Uterus (tissue), 3 donors: ENCODE measurements at regions not wholly inside any gene's neighbourhood (a gene's known extent, or its start where the extent isn't known, plus 50 kb on each side); places are given as distances from the start of the nearest gene placed in this dataset.
"Not testable (repeated sequence)": the region's sequence is repeated elsewhere in the genome, so short reads cannot be mapped to it uniquely, and the experiment has no call there.

Source experiments
- DNase-seq, 2 donors: peaks; one replicate each; pipeline ENCODE4 v3.0.0-alpha.2; 2019 to 2020
- H3K27ac ChIP-seq, 2 donors: fragments of 200-600 bp; sonication (generic); 1 replicate in 1 of 2; 2 replicates in 1 of 2; pipeline ENCODE4 v1.5.1; 2016 to 2018
- H3K27me3 ChIP-seq, 2 donors: fragments of 200-600 bp; sonication (generic); one replicate each; pipeline ENCODE4 v1.5.1; 2018 to 2019; ENCODE audit warnings: control low read depth in 1 of 2
- H3K36me3 ChIP-seq, 2 donors: fragments of 200-600 bp; sonication (generic); one replicate each; pipeline ENCODE4 v1.5.1; 2019; ENCODE audit warnings: control low read depth in 1 of 2
- H3K4me1 ChIP-seq, 2 donors: fragments of 200-600 bp; sonication (generic); one replicate each; pipeline ENCODE4 v1.5.1; 2018 to 2019; ENCODE audit warnings: control low read depth in 1 of 2
- H3K4me3 ChIP-seq, 2 donors: fragments of 200-600 bp; sonication (generic); 1 replicate in 1 of 2; 2 replicates in 1 of 2; pipeline ENCODE4 v1.5.1; 2018 to 2019; ENCODE audit warnings: mild to moderate bottlenecking in 1 of 2
- H3K9me3 ChIP-seq, 2 donors: fragments of 200-600 bp; sonication (generic); one replicate each; pipeline ENCODE4 v1.5.1; 2019; ENCODE audit warnings: control low read depth in 1 of 2
- POLR2A ChIP-seq, 2 donors: fragments of 450-650 bp; IDR thresholded peaks; one replicate each; pipeline ENCODE4 v1.6.1; 2016; ENCODE audit warnings: antibody characterized with exemption in 2 of 2, mild to moderate bottlenecking in 1 of 2, moderate library complexity in 1 of 2
- intact Hi-C: fragments of 100-400 bp; cut with DNase I; formaldehyde crosslinking; loops from one replicate; pipeline ENCODE4 v1.15.1; 2023; ENCODE audit warnings: low total_unique reads
- TF ChIP-seq, protein P1 (sequence below), 4 experiments: fragments of 200-600 bp in 2 of 4; fragments of 450-650 bp in 2 of 4; sonication (generic) in 2 of 4; IDR thresholded peaks; one replicate each; pipeline ENCODE4 v1.5.1; 2016 to 2019; ENCODE audit warnings: antibody characterized with exemption in 4 of 4, mild to moderate bottlenecking in 2 of 4, moderate library complexity in 1 of 4
- donor health status: DM: yes; HTN: yes; CAD: no.

DNA sequence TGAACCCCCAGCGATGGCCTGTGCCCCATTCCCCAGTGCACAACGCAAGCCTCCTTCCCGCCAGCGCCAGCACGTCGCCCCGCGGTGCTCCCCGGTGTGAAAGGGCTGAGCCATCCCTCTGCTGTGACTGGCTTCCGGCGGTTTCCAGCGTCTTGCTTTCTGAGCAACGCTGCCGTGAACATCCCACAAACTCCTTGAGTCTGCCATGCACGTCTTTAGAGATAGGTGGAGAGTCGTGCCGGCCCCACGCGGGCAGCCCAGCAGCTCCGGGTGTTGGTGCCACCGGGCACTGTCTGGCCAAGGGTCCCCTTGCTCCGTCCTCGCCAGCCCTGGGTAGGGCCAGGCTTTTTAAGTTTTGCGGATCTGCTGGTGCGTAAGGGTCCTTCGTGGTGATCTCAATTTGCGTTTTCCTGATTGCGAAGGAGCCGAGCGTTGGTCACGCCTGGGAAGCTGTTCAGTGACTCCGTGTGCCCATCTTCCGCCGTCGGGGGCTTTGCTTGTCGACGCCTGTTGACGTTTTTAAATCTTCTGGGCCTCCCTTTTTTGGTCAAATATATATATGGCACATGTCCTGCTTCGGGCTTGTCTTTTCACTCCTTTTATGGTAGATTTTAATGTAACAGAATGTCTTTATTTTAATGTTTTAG lies 70.6 kb downstream of the FOXL3 start:
- peaks cover 6 to 15% of the 10 kb centered on the region in 2 donors for H3K27me3 ChIP-seq

DNA sequence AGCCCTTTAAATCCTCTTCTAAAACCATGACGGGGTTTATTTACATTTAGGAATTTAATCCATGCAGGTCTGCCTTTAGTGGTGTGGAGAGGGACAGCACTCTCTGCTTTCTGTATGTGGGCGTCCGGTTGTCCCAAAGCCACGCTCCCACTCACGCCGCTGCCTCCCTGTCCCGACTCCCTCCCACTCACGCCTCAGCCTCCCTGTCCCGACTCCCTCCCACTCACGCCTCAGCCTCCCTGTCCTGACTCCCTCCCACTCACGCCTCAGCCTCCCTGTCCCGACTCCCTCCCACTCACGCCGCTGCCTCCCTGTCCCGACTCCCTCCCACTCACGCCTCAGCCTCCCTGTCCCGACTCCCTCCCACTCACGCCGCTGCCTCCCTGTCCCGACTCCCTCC lies 71.2 kb downstream of the FOXL3 start:
- peaks cover 6 to 15% of the 10 kb centered on the region in 2 donors for H3K27me3 ChIP-seq

More for the DNA sequence above, 70.6 kb downstream of the FOXL3 start:
- no peaks in the 10 kb centered on the region for H3K4me1 ChIP-seq
- H3K9me3 ChIP-seq = no peaks in the 10 kb centered on the region
- intact Hi-C loops = no loop called here
- H3K36me3 ChIP-seq = no peaks in the 10 kb centered on the region
- no peak overlapping the region for H3K27ac ChIP-seq
- H3K4me3 ChIP-seq = no peak overlapping the region
- TF ChIP-seq, protein P1, sequence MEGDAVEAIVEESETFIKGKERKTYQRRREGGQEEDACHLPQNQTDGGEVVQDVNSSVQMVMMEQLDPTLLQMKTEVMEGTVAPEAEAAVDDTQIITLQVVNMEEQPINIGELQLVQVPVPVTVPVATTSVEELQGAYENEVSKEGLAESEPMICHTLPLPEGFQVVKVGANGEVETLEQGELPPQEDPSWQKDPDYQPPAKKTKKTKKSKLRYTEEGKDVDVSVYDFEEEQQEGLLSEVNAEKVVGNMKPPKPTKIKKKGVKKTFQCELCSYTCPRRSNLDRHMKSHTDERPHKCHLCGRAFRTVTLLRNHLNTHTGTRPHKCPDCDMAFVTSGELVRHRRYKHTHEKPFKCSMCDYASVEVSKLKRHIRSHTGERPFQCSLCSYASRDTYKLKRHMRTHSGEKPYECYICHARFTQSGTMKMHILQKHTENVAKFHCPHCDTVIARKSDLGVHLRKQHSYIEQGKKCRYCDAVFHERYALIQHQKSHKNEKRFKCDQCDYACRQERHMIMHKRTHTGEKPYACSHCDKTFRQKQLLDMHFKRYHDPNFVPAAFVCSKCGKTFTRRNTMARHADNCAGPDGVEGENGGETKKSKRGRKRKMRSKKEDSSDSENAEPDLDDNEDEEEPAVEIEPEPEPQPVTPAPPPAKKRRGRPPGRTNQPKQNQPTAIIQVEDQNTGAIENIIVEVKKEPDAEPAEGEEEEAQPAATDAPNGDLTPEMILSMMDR (IDR thresholded peaks at IDR 0.05) = no peak
- no peak for TF ChIP-seq POLR2A (IDR thresholded peaks at IDR 0.05)
- DNase-seq = no peak

GRCh38 chr7:361680-362401 lies 71.9 kb downstream of the FOXL3 start:
- H3K4me3 ChIP-seq = no peak overlapping the region

More for the DNA sequence above, 71.2 kb downstream of the FOXL3 start:
- DNase-seq, H3K4me3 ChIP-seq, H3K4me1 ChIP-seq, intact Hi-C loops, H3K9me3 ChIP-seq, H3K27ac ChIP-seq, H3K36me3 ChIP-seq: not testable (repeated sequence)

DNA sequence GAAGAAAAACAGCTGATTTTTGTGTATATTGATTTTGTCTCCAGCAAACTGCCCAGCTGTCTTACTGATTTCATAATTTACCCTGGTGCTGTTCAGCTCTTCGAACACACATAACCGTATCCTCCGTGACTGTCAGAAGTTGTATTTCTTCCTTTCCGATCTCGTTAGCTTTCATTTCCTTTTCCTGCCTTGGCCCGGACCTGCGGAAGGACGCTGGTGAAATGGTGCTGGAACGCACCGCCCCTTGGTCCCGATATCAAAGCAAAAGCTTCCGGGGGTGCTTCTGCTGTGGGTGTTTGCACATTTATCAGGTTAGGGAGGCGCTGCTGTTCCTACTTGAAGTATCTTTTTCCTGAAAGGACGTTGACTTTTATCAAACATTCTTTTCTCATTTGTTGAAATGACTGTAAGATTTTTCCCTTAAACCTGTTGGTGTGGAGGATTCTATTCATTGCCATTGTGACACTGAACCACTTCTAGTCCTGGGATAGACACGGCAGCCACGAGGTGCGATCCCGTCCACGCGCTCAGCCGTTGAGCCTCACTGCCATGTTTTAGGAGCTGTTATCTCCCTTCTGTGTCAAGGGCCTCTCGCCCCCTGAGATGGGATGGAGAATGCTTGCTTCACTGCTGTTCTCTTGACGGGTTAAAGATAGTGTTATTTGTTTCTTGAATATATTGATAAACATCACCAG lies 72.6 kb downstream of the FOXL3 start:
- Histone ChIP-seq H3K27me3 (peaks cover 6 to 15% of the 10 kb centered on the region in 2 donors), H3K4me3 (no peak overlapping the region), H3K36me3 (no peaks in the 10 kb centered on the region), H3K27ac (no peak overlapping the region), H3K4me1 (no peaks in the 10 kb centered on the region), H3K9me3 (no peaks in the 10 kb centered on the region)
- no peak for DNase-seq
- TF ChIP-seq, protein P1 (IDR thresholded peaks at IDR 0.05) = no peak
- TF ChIP-seq POLR2A (IDR thresholded peaks at IDR 0.05) = no peak
- intact Hi-C loops = no loop called here

More at GRCh38 chr7:361680-362401, 71.9 kb downstream of the FOXL3 start:
- Histone ChIP-seq H3K27ac (no peak overlapping the region), H3K4me1 (no peaks in the 10 kb centered on the region), H3K27me3 (peaks cover 6 to 15% of the 10 kb centered on the region in 2 donors), H3K36me3 (no peaks in the 10 kb centered on the region), H3K9me3 (no peaks in the 10 kb centered on the region)
- intact Hi-C loops = no loop called here
- TF ChIP-seq POLR2A (IDR thresholded peaks at IDR 0.05) = no peak
- TF ChIP-seq, protein P1 (IDR thresholded peaks at IDR 0.05) = no peak
- no peak for DNase-seq

DNA sequence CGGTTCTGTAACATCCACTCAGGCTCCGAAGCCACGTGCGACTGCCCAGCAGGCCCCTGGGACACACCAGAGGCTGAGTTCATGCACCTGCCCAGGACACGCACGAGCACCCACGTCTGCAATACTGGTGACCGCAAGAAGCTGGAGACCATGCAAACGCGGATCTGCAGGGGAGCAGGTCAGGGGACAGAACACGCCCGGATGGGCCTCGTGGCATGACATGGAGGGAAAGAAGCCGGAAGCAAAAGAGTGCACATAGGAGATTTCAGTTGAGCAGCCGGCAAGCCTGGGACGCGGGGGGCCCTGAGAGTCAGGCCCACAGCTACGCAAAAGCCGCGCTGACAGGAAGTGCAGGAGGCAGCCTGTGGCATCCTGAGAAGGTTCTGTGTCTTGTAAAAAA lies 73.7 kb downstream of the FOXL3 start:
- intact Hi-C loops = no loop called here
- TF ChIP-seq POLR2A (IDR thresholded peaks at IDR 0.05) = no peak
- TF ChIP-seq, protein P1 (IDR thresholded peaks at IDR 0.05) = no peak
- H3K4me1 ChIP-seq = no peaks in the 10 kb centered on the region
- no peak overlapping the region for H3K4me3 ChIP-seq
- no peaks in the 10 kb centered on the region for H3K36me3 ChIP-seq
- H3K27ac ChIP-seq = no peak overlapping the region
- peaks cover 6 to 15% of the 10 kb centered on the region in 2 donors for H3K27me3 ChIP-seq
- no peaks in the 10 kb centered on the region for H3K9me3 ChIP-seq
- no peak for DNase-seq
